ENCODE measurements at regions not wholly inside any gene's neighbourhood (a gene's known extent, or its start where the extent isn't known, plus 50 kb on each side); places are given as distances from the start of the nearest gene placed in this dataset.

DNA sequence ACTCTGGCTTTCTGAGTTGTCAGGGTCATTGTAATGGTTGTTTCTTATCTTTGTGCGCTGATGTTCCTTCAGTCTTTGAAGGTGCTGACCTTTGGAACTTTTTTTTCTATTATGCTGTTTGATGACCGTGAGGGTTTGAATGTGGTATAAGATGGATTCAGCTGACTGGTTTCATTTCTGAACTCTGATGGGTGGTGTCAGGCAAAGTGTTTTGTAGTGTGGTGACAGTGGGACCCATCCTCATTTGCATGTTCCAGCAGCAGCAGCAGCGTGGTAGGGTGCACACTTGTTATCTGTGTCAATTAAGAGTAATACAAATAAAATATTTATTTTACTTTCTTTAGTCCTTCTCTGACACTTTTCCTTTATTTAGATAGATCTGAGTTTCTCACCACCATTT is 227.7 kb upstream of the PRR16 start:
- H3K4me3 ChIP-seq (ENCODE audit: low read depth, low read length), result no peak overlapping the region
- H3K27me3 ChIP-seq (ENCODE audit: control insufficient read depth, insufficient read depth, low read length), result no peaks in the 10 kb centered on the region
- no peaks in the 10 kb centered on the region for H3K36me3 ChIP-seq (ENCODE audit: control insufficient read depth, insufficient read depth, low read length)
- TF ChIP-seq, protein P1, sequence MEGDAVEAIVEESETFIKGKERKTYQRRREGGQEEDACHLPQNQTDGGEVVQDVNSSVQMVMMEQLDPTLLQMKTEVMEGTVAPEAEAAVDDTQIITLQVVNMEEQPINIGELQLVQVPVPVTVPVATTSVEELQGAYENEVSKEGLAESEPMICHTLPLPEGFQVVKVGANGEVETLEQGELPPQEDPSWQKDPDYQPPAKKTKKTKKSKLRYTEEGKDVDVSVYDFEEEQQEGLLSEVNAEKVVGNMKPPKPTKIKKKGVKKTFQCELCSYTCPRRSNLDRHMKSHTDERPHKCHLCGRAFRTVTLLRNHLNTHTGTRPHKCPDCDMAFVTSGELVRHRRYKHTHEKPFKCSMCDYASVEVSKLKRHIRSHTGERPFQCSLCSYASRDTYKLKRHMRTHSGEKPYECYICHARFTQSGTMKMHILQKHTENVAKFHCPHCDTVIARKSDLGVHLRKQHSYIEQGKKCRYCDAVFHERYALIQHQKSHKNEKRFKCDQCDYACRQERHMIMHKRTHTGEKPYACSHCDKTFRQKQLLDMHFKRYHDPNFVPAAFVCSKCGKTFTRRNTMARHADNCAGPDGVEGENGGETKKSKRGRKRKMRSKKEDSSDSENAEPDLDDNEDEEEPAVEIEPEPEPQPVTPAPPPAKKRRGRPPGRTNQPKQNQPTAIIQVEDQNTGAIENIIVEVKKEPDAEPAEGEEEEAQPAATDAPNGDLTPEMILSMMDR (IDR thresholded peaks at IDR 0.05; ENCODE audit: insufficient read depth, low read length, poor library complexity, severe bottlenecking), result no peak
- no peak for DNase-seq (ENCODE audit: low read depth)

DNA sequence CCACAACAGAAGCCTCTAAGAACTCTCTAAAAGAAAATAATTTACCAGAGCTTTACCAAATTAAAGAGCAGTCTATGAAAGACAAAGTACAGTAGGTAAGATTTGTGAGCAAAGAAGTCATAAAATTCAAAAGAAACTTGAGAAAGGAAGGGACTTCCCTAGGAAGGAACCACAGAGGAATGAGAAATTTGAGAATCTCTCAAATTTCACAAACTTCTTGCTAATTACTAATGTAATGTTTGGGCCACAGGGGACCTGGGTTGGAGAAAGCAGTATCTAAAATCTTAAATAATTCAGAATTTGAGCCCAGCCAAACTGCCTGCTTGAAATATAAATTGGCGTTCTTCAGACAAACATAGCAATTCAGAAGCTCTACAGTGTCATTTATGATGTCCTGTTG is 225.0 kb upstream of the PRR16 start:
- TF ChIP-seq, protein P1 (IDR thresholded peaks at IDR 0.05; ENCODE audit: insufficient read depth, low read length, poor library complexity, severe bottlenecking), result no peak
- no peaks in the 10 kb centered on the region for H3K36me3 ChIP-seq (ENCODE audit: control insufficient read depth, insufficient read depth, low read length)
- no peaks in the 10 kb centered on the region for H3K27me3 ChIP-seq (ENCODE audit: control insufficient read depth, insufficient read depth, low read length)
- DNase-seq (ENCODE audit: low read depth), result no peak
- H3K4me3 ChIP-seq (ENCODE audit: low read depth, low read length), result no peak overlapping the region

DNA sequence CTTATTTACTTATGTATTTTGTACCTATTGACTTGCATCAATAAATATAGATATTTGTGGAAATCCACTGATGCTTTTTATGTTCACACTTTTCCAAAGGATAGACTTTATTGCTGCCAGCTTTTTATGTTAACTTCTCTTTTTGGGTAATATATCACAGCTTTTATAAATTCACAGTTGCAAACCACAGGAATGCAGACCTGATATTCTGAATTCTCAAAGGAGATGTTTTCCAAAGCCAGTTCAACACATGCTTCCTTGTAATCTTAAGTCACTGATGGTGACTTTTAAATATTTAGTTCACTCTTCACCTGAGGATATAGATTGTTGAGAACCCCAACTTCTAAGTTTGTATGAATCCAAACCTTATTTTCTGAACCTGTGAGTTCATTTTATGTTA is 223.4 kb upstream of the PRR16 start:
- Histone ChIP-seq H3K36me3 (ENCODE audit: control insufficient read depth, insufficient read depth, low read length) (no peaks in the 10 kb centered on the region), H3K4me3 (ENCODE audit: low read depth, low read length) (no peak overlapping the region), H3K27me3 (ENCODE audit: control insufficient read depth, insufficient read depth, low read length) (no peaks in the 10 kb centered on the region)
- no peak for DNase-seq (ENCODE audit: low read depth)
- TF ChIP-seq, protein P1 (IDR thresholded peaks at IDR 0.05; ENCODE audit: insufficient read depth, low read length, poor library complexity, severe bottlenecking), result no peak

DNA sequence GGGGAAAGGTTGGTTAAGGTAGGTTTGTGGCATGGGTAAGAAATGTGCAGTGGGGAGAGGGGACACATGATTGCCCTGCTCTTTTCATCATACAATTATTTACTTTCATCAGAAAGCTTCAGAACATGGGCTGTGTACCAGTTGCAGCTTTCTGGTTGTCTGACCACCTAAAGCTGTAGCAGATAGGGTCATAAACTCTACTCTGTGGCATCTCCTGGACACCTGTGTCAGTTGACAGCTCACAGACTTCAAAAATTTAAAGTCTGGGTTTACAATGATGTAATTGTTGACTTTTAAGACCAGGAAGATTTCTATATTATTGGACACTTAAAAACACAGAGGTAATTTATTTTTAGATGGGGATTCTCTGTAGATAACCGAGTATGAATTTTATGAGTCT is 222.7 kb upstream of the PRR16 start:
- H3K27me3 ChIP-seq (ENCODE audit: control insufficient read depth, insufficient read depth, low read length), result no peaks in the 10 kb centered on the region
- no peaks in the 10 kb centered on the region for H3K36me3 ChIP-seq (ENCODE audit: control insufficient read depth, insufficient read depth, low read length)
- TF ChIP-seq, protein P1 (IDR thresholded peaks at IDR 0.05; ENCODE audit: insufficient read depth, low read length, poor library complexity, severe bottlenecking), result no peak
- H3K4me3 ChIP-seq (ENCODE audit: low read depth, low read length), result no peak overlapping the region
- DNase-seq (ENCODE audit: low read depth), result no peak

DNA sequence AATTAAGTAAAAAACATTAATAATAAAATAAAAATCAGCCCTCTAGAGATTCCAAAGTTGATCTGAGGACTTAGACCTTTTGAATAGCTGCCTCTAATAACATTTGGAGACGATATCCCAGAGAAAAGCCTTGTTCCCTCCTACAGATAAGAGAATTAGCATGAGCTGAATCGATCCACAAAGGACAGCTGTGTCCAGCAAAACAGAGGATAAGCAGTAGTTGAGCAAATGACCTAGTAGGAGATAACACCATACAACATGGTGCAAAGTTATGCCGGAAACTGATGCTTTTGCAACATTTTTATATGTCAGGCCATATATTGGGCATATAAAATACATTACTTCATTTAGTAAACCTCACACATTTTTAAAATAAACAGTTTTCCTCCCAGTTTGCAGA is 212.2 kb upstream of the PRR16 start:
- Histone ChIP-seq H3K4me3 (ENCODE audit: low read depth, low read length) (no peak overlapping the region), H3K36me3 (ENCODE audit: control insufficient read depth, insufficient read depth, low read length) (no peaks in the 10 kb centered on the region), H3K27me3 (ENCODE audit: control insufficient read depth, insufficient read depth, low read length) (no peaks in the 10 kb centered on the region)
- TF ChIP-seq, protein P1 (IDR thresholded peaks at IDR 0.05; ENCODE audit: insufficient read depth, low read length, poor library complexity, severe bottlenecking), result no peak
- no peak for DNase-seq (ENCODE audit: low read depth)

DNA sequence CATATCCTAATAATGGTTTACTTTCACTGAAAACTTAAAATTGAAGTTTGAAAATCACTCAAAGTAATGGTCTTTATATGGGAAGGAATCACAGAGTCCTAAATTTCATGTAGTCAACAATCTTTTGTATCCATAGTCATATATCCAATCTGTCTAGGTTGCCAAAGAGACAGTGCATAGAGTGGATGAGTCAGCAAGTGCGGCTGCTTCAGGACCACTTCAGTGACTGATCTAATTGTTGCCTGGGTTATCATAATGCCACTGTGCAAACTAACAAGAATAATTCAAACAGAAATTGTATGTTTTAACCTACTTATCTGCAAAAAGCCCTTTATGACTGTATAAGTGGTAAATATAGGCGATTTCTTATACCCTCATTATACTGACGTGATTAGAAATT is 211.3 kb upstream of the PRR16 start:
- TF ChIP-seq, protein P1 (IDR thresholded peaks at IDR 0.05; ENCODE audit: insufficient read depth, low read length, poor library complexity, severe bottlenecking), result no peak
- Histone ChIP-seq H3K27me3 (ENCODE audit: control insufficient read depth, insufficient read depth, low read length) (no peaks in the 10 kb centered on the region), H3K4me3 (ENCODE audit: low read depth, low read length) (no peak overlapping the region), H3K36me3 (ENCODE audit: control insufficient read depth, insufficient read depth, low read length) (no peaks in the 10 kb centered on the region)
- no peak for DNase-seq (ENCODE audit: low read depth)

All from kidney epithelial cell (primary cell).